ENCODE measurements at regions not wholly inside any gene's neighbourhood (a gene's known extent, or its start where the extent isn't known, plus 50 kb on each side); places are given as distances from the start of the nearest gene placed in this dataset.
"Not testable (repeated sequence)": the region's sequence is repeated elsewhere in the genome, so short reads cannot be mapped to it uniquely, and the experiment has no call there.

DNA sequence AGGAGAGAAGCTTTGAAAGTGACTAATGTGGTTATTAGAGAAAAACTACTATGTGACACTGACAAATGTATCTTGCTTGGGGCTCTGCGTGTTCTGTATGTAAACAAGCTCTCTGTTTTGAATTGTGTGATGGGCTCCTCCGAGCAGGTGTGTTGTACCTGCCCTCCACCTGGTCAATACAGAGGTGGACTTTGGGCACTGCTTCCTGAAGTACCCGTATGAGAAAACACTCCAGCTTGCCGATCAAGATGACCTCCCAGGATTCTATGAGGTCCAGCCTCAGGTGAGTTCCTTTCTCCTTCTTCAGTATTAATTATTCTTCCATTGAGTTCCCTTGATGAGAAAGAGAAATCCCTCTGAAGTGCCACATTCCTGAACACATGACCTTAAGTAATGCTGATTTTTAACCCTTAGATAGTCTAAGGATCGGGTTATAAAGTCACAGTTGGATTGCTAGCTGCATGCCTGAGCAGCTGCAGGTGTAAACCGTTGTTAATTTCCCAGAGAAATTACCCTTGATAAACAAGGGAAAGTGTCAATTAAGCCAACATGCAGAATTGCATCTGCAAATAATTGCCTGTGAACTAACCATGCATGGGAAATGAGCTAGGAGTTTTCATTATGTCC, 292.0 kb upstream of the NBPF12 start:
- H3K4me3 ChIP-seq (ENCODE audit: low read depth, low read length): not testable (repeated sequence)

DNA sequence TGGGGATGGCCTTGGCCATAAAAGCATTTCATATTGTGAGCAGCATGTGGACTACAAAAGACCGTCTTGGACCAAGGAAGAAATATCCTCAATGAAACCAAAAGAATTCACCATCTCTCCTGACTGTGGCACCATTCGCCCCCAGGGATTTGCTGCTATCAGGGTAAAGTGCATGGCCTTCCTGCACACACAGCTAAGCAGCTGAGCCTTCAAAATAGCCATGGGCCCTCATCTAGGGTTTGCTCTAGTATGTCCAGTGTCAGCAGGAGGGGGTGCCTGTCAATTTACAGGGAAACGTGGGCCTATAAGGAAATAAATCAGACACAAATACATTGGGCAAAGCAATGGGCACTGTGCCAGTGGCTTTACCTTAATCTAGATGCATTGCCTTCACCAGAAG, 296.6 kb upstream of the NBPF12 start:
- not testable (repeated sequence) for H3K4me3 ChIP-seq (ENCODE audit: low read depth, low read length)

DNA sequence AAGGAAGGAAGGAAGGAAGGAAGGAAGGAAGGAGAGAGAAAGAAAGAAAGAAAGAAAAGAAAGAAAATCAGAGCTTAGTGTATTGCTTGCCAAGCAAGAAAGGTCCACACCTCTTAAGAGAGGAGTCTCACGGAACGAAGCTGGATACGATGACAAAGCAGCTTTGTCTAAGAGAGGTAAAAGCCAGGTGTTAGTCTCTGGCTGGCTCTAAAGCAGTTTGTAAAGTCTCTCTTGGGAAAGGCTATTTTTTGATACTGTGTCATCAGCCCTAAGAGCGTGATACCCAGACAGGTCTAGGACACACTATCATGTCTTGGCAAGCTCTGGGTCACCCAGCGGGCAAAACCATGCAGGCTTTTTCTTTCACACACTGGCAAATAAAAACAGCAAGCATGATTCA, 297.5 kb upstream of the NBPF12 start:
- H3K4me3 ChIP-seq (ENCODE audit: low read depth, low read length): not testable (repeated sequence)

DNA sequence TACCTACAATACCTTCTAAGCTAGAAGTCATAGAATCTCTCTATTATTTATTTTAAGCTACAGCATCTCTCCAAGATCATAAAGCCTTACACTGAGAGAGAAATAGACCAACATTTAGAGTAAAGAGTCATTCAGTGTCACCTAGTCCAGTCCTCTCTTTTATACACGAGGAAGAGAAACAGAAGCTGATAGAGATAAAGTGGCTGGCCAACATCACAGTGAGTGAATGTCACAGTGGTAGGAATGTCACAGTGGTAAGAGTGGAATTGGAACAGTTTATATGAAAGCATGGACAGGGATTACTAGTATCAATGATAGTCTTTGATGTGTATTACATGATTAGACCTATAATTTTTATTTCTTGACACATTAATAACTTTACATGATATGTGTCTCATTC, 307.8 kb upstream of the NBPF12 start:
- not testable (repeated sequence) for H3K4me3 ChIP-seq (ENCODE audit: low read depth, low read length)

DNA sequence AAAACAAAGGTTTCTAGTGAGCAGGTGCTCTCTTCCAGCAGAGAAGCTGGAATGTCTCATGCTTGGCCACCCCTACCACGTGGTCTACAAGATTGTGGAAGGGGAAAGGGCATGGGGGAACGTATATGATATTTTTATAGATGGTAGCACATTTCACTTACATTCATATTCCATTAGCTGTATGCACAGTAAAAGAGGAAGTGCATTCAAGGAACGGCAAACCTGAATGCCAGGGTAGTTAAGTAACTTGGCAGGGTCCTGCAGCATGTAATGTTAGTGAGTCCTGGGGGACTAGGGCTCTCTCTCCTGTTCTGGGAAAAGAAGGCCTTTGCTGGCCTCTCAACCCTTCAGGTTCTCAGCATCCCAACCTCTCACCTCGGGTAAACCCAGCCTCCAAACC, 319.5 kb upstream of the NBPF12 start:
- H3K4me3 ChIP-seq (ENCODE audit: low read depth, low read length): not testable (repeated sequence)

DNA sequence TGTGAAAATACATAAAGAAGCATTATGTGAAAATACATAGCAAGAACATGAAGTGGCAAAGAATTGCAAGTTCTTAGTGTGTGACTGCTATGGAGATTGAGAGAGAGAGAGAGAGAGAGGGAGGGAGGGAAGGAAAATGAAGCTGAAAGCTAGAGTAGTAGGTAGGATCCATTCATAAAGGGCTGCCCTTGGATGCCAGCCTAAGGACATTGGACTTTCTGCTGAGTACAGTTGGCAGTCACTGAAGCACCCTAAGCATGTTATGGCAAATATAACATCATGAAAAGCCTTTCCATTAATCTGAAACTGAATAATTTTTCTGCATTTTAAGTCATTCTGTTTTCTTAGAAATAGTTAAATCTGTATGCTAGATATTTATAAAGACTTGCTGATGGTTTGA, 333.4 kb upstream of the NBPF12 start:
- H3K4me3 ChIP-seq (ENCODE audit: low read depth, low read length): not testable (repeated sequence)

DNA sequence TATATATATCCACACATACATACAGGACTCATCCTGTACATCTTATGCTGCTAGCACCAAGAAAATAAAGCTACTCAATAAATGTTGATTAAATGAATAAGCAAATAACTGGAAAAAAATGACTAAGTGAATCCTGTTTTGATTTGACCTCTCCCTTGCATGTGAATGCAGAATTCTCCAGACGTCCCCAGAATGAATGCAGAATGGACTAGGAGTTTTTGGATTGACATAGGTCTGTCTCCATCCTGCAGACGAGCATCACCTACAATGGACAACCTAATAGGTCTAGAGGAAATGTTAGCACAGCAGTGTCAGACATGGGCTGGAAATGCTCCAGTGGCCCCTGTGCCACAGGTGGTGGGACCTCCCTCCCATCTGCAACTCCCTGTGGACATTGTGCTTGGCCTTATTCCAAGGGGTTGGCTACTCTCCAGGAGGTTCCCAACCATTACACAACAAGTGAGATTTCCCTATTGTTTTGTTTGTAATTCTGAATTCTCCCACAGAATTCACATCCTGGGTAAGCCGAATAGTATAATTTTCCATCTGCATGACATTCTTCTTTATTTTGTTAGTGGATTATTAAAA, 337.3 kb upstream of the NBPF12 start:
- H3K4me3 ChIP-seq (ENCODE audit: low read depth, low read length): not testable (repeated sequence)

DNA sequence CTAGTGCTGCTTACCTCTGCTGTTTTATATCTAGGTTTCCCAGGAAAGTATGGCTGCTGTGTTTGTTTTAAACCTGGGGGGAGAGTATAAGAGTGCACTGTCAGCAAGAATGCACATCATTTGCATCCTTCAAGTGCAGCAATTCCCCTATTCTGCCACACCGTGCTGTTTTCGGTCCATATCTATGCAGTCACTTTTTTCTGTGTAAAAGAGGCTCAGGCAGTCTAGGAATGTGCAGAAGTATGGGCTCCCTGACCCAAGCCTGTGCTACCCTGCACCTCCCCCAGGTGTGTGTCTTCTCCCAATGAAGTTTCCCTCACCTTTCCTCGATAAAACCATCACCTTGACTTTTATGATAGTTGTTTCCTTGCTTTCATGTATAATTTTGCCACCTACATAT, 338.2 kb upstream of the NBPF12 start:
- H3K4me3 ChIP-seq (ENCODE audit: low read depth, low read length): not testable (repeated sequence)

DNA sequence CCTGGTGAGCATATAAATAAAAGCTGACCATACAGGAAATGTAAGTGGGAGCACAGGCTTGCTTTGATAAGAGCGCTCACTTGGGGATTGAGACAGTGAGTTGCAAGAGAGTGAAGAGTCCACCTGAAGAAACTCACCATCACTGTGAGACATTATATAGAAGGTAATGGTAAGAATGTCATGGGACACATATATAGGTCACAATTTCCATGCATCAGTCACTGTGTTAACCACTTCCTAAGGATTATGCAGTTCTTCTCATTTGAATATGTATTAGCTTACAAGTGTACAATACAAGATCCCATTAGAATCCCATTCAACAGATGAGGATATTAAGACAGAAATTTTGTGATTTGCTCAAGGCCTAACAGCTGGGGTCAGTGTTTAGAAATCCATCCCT, 352.4 kb upstream of the NOTCH2NLA start:
- H3K4me3 ChIP-seq (ENCODE audit: low read depth, low read length): not testable (repeated sequence)

DNA sequence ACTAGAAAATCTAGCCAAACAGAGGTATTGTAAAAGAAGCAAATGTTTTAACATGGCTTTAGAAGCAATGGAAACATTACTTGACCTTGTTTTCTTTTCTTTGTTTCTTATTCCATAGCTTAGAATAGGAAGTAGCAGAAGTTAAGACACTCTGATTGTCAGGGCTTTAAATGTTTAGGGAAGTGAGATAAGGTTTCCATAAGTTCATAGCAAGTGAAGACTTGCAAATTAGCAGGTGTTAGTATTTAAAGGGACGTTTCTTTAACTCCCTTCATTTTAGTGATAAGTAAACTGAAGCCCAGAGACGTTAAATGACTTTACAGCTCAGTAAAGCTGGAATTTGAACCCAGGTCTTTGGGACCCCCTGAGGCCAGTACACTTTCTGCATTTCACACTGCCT, 338.7 kb upstream of the NOTCH2NLA start:
- H3K4me3 ChIP-seq (ENCODE audit: low read depth, low read length): not testable (repeated sequence)

DNA sequence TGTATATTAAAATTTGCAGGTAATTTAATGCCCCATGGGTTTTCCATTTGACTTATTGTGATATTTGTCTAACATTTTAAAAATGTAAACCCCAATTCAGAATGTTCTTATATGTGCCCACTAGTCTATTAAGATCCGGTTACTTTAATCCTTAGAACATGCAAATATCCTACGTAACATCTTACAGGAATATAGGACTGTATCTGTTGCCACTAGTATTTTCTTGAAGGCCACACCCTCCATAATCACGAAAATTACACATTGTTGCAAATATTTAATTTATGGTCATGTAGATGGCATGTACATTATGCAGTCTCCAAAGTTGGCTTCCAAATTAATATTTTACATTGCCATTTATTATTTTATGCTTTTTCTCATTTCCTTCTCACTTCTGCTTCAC, 329.2 kb upstream of the NOTCH2NLA start:
- not testable (repeated sequence) for H3K4me3 ChIP-seq (ENCODE audit: low read depth, low read length)

DNA sequence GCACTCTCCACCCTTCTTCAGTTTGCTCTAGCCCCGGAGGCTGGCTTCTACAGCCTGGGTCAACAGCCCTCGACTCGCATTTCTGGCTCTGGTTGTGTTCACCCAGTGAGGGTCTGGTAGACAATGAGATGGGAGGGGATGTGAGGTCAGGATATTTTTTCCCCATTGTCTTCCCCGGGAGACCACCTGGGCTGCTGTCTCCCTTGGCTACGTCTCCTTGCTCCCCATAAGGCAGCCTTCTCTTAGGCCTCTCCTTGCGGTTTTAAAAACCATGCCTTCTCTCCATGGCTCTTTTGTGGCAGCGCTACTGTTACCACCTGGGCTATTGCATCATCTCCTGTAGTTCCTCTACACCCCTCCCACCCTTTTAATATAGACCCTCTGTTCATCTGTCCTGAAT, 327.6 kb upstream of the NOTCH2NLA start:
- not testable (repeated sequence) for H3K4me3 ChIP-seq (ENCODE audit: low read depth, low read length)

DNA sequence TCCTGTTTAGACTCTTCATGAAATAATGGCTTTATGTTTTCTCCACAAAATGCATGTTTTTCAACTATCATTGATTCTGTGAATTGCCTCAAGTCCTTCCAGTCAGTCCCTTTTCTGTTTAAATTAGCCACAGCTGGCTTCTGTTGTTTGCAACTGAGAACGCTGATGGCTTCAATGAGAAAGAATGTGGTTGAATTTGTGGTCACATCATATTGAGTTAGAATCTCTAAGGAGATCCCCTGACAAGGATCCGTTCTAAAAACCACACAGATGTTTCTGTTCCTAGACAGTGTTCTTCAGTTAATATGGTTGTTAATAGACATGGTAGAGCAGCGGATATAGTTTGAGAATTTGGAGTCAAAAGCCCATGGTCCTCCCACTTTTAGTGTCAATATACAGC, 323.6 kb upstream of the NOTCH2NLA start:
- H3K4me3 ChIP-seq (ENCODE audit: low read depth, low read length): not testable (repeated sequence)

DNA sequence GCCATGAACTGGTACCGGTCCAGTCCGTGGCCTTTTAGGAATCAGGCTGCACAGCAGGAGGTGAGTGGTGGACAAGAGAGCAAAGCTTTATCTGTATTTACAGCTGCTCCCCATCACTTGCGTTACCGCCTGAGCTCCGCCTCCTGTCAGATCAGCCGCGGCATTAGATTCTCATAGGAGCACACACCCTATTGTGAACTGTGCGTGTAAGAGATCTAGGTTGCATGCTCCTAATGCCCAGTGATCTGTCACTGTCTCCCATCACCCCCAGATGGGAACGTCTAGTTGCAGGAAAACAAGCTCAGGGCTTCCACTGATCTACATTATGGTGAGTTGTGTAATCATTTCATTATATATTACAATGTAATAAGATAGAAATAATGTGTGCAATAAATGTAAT, 319.9 kb upstream of the NOTCH2NLA start:
- not testable (repeated sequence) for H3K4me3 ChIP-seq (ENCODE audit: low read depth, low read length)

DNA sequence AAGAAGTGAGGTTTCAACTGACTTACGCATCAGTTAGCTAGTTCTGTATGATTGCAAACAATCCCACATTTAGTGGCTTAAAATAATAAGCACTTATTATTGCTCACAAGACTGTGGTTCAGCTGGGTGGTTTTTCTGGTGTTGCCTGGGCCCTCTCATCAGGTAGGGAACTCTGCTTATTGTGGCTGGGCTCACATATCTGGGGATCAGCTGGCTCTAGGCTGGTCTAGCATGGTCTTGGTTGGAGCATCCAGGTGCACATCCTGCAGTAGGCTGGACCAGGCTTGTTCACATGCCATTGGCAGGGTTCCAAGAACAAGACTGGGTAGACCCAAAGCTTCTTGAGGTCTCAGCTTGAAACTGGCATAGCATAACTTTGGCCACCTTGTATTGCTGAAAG, 317.4 kb upstream of the NOTCH2NLA start:
- H3K4me3 ChIP-seq (ENCODE audit: low read depth, low read length): not testable (repeated sequence)

DNA sequence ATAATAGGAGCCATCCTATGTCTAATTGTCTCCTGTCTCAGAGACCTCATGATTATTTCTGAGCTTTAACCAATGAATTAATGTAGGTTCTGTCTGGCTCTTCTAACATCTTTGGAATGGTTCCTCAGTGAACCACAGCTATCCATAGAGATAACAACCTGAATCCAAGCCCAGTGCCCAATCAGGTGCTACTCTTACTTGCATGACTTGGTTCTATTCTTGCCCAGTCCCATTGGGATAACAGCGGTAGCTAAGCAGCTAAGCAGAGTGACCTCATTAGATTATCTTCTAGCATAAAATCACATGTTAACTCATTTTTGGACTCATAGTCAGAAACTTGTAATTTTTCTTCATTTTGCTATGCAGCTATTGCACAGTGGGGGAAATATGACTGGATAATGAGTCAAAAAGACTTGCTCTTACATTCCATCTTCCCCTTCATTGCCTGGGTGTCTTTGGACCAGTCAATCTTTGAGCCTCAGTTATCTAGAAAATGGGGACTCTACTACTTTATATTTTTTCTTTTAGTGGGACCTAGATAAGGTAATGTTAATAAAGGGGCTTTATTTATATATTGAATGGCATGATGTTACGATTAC, 309.1 kb upstream of the NOTCH2NLA start:
- not testable (repeated sequence) for H3K4me3 ChIP-seq (ENCODE audit: low read depth, low read length)

DNA sequence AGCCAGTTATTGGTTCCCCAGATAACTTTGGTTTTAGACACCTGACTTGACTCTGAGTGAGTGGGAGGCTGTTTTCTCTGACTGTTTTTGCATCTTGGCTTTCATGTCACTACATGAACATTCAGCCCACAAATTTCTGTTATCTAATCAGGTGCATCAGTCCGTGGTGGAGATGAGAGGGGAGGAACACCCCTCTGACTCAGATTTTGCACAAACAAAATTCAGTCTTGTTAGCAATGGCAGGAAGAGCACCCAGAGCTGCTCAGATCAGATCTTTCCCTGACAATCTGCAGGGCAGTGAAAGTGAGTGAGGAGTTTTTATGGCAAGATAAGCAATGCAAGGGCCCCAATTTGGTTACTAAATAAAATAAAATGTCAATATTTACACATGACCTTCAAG, 307.2 kb upstream of the NOTCH2NLA start:
- H3K4me3 ChIP-seq (ENCODE audit: low read depth, low read length): not testable (repeated sequence)

DNA sequence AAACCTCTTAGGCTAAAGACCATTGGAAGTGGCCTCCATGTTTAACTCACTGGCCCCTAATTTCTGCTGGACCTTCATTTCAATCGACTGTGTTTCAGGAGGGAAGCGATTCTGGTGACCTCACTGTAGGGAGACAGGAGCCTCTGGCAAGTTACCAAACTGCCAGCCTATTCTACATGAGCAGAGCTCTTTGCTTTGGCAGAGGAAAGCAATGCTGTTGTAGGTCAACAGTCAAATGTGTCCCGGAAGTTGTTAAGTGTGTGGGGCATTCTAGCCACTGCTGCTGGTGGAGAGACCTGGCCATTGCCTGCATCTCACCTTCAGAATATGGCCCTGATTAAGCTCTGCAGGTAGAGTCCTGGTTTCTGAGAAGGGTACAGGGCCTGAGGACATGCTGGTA, 306.8 kb upstream of the NOTCH2NLA start:
- not testable (repeated sequence) for H3K4me3 ChIP-seq (ENCODE audit: low read depth, low read length)

DNA sequence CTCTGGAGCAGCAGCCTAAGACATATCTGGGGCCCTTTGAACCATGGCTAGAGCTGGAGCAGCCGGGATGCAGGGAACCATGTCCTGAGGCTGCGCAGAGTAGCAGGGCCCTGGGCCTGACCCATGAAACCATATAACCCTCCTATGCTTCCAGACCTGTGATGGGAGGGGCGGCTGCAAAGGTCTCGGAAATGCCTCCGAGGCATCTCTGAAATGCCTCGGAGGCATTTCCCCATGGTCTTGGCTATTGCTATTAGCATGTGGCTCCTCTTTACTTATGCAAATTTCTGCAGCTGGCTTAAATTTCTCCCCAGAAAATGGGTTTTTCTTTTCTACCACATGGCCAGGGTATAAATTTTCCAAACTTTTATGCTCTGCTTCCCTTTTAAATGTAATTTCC, 302.1 kb upstream of the NOTCH2NLA start:
- not testable (repeated sequence) for H3K4me3 ChIP-seq (ENCODE audit: low read depth, low read length)

DNA sequence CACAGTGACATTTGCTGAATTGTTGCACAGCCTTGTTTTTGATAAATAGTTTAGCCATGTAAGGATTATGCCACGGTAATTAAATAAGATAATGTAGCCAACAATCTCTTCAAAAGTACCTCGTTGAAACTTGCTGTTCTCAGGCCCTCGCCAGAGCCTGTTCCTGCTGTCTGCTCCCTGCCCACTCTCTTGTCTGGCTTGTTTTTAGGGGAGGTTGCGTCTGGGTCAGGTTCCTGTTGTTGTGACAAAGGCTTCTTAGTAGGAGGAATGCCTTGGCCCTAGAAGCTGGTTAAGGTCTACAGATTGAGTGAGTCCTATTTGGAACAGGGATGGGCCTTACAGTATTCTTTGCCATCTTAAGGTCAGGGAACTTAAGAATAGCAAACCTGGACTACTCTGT, 294.0 kb upstream of the NOTCH2NLA start:
- not testable (repeated sequence) for H3K4me3 ChIP-seq (ENCODE audit: low read depth, low read length)

DNA sequence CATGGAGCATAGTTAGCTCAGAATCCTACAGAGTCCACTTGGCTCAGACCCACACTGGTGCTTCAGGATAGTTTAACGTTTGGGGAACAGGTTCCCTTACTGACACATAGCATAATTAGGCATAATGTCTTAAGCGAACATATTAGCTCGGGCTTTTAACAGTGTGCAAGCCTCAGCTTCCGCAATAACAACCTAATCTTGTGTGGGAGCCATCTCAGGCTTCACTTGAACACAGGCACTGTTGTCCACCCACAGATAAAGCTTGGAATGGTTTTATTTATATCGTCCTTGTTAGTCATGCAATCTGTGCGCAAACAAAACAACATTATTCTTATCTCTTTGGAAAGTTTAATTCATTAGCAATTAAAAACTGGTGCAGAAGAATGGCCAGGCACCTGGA, 293.5 kb upstream of the NOTCH2NLA start:
- H3K4me3 ChIP-seq (ENCODE audit: low read depth, low read length): not testable (repeated sequence)

DNA sequence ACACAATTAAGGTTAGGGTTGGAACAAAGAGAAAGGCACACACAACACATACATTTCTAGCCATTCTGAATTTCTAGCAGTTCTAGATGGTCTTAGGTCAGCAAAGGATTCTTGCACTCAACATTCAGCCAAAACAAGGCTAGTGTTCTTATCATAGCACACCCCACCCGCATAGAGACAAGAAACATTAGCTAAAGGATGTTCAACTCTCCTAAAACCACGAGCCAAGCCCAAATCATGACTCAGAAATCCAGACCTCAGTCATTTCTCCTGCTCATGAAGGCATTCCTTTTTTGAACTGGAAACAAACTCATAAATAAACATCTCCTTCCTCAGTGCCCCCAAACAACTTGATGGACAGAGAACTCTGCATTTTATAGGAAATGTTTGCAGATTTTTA, 293.0 kb upstream of the NOTCH2NLA start:
- H3K4me3 ChIP-seq (ENCODE audit: low read depth, low read length): not testable (repeated sequence)

DNA sequence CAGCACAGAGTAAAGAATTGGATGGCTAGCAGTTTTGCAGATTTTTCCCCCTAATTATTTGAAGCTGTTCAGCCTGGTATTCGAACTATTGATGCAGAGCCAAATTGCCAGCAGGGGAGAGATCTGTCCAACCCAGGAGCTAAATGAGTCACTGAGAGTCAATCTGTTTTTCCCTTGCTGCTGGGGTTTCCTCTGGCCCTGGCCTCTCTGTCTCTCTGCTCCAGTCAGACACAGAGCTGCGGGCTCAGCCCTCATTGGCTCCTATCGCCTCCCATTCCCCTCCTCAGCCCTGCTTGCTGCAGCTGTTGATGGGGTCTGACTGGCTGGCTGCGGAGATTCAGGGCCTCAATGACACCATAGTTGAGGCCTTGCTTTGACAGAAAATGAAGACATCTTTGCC, 284.9 kb upstream of the NOTCH2NLA start:
- not testable (repeated sequence) for H3K4me3 ChIP-seq (ENCODE audit: low read depth, low read length)

Data from GM12875 (cell line).